GM12875 (cell line): ENCODE measurements at regions not wholly inside any gene's neighbourhood (a gene's known extent, or its start where the extent isn't known, plus 50 kb on each side); places are given as distances from the start of the nearest gene placed in this dataset.

Experiments
- H3K4me3 ChIP-seq: one replicate; pipeline ENCODE4 v1.5.1; 2011; ENCODE audit warnings: low read depth, low read length, control low read depth
- TF ChIP-seq, protein P1 (sequence below): IDR thresholded peaks from 2 replicates; pipeline ENCODE4 v1.5.1; 2011; ENCODE audit warnings: low read depth, mild to moderate bottlenecking, control low read depth, inconsistent platforms, low read length, moderate library complexity, borderline replicate concordance; ENCODE audit not compliant: insufficient read depth

DNA sequence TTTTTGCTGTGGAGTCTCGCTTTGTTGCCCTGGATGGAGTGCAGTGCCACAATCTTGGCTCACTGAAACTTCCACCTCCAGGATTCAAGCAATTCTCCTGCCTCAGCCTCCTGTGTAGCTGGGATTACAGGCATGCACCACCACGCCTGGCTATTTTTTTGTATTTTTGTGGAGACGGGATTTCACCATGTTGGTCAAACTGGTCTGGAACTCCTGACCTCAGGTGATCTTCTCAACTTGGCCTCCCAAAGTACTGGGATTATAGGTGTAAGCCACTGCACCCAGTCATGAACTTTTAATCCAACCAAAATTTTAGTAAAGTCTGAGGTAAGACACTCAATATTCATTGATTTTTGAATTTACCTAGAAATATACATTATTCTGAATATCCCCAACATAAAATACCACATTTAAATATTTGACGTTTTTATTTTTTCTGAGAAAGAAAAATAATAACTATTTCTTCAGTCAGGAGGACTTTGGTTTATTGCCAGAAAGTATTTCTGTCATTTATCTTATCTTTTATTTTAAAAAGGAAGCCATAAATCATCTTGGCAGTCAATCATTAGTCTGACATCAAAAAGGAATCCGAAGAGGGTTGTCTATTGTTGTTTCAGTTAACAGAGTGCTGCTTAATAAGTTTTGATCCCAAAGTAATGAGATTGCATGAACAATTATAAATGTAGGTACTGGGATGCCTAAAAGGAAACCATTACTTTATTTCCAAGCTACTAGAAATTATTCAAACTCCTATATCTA, 102.2 kb upstream of the GRIA4 start:
- TF ChIP-seq, protein P1, sequence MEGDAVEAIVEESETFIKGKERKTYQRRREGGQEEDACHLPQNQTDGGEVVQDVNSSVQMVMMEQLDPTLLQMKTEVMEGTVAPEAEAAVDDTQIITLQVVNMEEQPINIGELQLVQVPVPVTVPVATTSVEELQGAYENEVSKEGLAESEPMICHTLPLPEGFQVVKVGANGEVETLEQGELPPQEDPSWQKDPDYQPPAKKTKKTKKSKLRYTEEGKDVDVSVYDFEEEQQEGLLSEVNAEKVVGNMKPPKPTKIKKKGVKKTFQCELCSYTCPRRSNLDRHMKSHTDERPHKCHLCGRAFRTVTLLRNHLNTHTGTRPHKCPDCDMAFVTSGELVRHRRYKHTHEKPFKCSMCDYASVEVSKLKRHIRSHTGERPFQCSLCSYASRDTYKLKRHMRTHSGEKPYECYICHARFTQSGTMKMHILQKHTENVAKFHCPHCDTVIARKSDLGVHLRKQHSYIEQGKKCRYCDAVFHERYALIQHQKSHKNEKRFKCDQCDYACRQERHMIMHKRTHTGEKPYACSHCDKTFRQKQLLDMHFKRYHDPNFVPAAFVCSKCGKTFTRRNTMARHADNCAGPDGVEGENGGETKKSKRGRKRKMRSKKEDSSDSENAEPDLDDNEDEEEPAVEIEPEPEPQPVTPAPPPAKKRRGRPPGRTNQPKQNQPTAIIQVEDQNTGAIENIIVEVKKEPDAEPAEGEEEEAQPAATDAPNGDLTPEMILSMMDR = no peak
- no peak overlapping the region for H3K4me3 ChIP-seq

DNA sequence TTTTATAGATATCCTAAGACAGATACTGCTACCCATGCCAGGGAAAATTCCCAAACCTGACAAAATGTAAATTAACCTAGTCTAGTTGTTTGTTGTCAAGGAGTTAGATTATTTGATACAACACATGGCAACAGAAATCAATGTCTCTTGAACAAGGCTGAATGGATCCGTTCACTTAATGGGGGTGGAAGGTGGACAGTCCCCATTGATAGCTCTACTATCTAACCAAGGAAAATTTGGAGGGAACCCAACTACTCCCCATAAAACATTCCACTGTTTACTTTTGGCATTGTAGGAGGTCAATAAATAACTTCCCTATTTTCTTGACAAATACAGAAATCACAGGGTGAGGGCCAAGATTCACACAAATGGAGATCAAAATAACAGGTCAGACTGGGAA, 117.9 kb upstream of the GRIA4 start:
- TF ChIP-seq, protein P1 = no peak
- H3K4me3 ChIP-seq = no peak overlapping the region

DNA sequence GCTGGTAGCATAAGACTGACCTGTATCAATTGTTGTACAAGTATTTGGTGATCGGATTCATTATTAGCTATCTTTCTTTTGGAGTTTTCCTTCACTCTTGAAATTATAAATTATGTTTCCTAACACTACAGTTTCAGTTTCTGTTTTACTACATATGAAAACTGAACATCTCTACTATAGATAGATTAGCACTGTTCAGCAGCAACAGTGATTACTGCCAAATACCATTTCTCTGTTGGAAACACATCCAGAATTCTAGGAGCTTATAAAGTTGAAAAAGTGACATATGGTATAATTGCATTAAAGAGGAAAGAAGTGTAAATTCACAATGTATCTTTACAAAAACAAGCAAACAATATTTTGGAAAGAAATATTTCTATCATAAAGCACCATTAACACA, 118.5 kb upstream of the GRIA4 start:
- no peak overlapping the region for H3K4me3 ChIP-seq
- TF ChIP-seq, protein P1 = no peak

DNA sequence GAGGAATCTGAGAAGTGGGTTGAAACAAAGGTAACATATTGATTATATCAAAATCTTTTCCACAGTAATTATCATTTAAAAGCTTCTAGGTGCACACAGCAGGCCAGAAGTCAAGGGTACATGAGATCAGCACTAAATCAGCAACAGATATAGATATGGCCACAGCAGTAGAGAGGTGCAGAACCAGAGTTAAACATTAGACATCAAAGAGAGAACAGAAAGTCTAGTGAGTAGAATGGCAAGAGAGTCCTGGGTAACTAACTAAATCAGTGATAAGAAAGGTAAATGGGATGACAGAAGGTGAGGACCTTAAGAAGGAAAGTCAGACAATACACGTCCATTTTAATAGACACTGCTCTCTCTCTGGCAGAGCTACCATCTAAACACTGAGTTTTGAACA, 119.5 kb upstream of the GRIA4 start:
- TF ChIP-seq, protein P1 = no peak
- H3K4me3 ChIP-seq = no peak overlapping the region

DNA sequence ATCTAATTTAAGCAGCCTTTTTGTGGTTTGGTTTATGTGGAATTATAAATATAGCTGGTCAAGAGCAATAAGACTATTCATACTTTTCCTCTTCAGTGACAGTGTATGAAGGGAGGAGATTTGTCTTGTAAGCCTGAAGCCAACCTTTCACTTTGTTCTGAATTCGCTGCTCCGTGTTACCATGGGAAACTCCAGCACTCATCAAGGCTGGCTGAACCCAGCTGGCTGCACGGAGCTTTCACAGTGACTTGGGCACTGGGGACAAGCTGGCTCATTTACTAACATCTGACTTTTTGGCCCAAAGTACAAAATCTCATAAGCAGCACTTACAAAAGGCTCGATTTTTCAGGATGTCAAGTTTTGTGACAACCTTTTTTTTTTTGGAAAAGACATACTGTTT, 120.4 kb upstream of the GRIA4 start:
- TF ChIP-seq, protein P1 = no peak
- H3K4me3 ChIP-seq = no peak overlapping the region

DNA sequence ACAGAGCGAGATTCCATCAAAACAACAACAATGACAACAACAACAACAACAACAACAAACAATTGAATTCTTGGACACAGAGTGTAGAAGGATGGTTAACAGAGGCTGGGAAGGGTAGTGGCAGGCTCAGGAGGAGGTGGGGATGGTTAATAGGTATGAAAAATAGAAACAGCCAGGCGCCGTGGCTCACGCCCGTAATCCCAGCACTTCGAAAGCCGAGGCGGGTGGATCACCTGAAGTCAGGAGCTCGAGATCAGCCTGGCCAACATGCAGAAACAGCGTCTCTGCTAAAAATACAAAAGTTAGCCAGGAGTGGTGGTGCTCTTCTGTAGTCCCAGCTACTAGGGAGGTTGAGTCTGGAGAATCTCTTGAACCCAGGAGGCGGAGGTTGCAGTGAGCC, 122.9 kb upstream of the GRIA4 start:
- TF ChIP-seq, protein P1 = no peak
- H3K4me3 ChIP-seq = no peak overlapping the region

DNA sequence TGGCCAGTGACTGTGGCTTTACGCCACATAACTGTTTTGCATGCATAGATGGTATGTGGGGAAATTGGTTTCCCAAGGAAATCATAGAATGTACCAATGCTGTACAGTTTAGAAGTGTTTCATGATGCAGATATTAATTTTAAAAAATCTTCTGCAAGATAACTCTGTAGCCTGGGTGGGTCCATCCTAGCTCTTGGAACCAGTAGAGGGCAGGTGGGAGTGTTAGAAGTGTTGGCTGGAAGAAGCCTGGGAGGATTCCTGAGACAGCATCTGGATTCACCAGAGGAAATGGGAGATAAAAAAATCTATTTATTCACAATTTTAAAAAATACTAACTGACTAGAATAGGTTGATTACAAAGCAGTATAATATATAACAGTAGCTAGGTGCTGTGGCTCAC, 139.9 kb upstream of the GRIA4 start:
- no peak overlapping the region for H3K4me3 ChIP-seq
- TF ChIP-seq, protein P1 = no peak
